GM21526 (cell line): ENCODE measurements at regions not wholly inside any gene's neighbourhood (a gene's known extent, or its start where the extent isn't known, plus 50 kb on each side); places are given as distances from the start of the nearest gene placed in this dataset.

Experiments used
- ATAC-seq: cut with Tn5 transposase; IDR thresholded peaks from one replicate; pipeline ENCODE4 v1.9.1; 2021; ENCODE audit warnings: moderate library complexity; ENCODE audit not compliant: unreplicated experiment, low FRiP score

- no peak for ATAC-seq
Observed at GRCh38 chr21:16768096-16768495, 744.7 kb upstream of the CXADR start.

DNA sequence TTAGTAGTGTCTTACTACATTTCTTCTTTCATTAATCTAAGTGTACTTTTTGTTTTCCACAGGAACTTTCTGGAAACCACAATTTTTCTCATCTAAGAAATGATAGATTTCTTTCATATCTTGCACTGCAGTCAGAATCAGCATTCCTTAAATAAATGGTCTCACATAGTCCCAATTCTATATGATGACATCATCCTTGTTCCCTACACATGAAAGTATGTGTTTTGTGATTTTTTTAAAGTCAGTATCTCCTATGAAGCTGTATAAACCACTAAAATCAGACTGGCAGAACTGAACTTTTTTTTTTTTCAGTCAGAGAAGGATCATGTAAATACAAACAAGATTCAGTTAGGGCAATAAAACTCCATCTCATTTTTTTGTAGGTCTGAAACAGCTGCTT, 742.6 kb upstream of the CXADR start:
- no peak for ATAC-seq

GRCh38 chr21:16773206-16773605, 739.6 kb upstream of the CXADR start:
- ATAC-seq: no peak

GRCh38 chr21:16775076-16775475, 737.8 kb upstream of the CXADR start:
- no peak for ATAC-seq

- ATAC-seq: no peak
Observed at GRCh38 chr21:16777041-16777720, 735.7 kb upstream of the CXADR start.

GRCh38 chr21:16788584-16788983, 724.3 kb upstream of the CXADR start:
- ATAC-seq: no peak

DNA sequence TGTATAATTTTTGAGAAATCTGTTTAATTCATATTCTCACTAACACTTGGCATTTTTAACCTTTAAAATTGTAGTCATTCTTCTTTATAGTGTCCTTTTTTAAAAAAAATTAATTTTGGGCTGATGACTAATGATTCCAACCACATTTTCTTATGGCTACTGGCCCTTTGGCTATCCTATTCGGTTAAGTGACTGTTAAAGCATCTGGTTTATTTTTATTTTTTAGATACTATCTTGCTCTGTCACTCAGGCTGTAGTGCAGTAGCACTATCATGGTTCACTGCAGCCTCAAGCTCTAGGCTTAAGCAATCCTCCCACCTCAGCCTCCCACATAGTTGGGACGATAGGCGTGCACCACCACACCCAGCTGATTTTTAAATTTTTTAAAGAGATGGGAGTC, 723.2 kb upstream of the CXADR start:
- ATAC-seq: no peak

- ATAC-seq: no peak
Observed at GRCh38 chr21:16792101-16792500, 720.7 kb upstream of the CXADR start.

DNA sequence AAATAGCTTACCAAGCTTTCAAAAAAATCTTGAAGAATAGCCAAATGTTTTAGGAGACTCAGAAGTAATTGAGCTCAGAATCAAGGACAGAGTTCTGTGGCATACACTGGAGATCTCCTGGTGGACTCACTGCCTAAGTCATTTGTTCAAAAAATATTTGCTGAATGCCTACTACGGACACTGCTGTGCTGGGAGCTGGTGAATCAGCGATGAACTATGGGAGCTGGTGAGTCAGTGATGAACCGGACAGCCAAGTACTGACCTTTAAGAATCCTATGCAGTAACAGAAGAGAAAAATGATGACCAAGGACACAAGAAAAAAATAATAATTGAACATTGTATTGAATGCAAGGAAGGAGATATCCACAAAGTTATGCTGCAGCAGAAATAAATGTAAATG, 717.9 kb upstream of the CXADR start:
- ATAC-seq: no peak

DNA sequence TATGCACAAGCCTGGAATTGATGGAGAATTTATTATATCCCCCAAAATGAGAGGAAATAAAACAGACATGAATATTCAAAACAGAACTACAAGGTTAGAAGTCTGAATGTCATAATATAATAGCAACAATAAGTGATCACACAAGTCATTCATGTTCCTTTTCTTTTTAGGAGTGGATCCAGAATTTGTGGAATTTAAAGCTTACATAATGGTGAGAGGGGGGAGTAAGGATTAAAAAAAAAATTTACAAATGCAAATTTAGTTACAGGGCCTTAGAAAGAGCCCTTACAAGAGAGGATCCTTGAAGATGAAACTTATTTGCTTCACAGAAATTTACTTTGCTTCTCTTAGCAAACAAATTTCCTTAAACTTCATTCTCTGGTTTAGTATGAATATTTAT, 716.1 kb upstream of the CXADR start:
- no peak for ATAC-seq

- no peak for ATAC-seq
Observed at GRCh38 chr21:16797540-16797939, 715.3 kb upstream of the CXADR start.

GRCh38 chr21:16797966-16798365, 714.9 kb upstream of the CXADR start:
- no peak for ATAC-seq

DNA sequence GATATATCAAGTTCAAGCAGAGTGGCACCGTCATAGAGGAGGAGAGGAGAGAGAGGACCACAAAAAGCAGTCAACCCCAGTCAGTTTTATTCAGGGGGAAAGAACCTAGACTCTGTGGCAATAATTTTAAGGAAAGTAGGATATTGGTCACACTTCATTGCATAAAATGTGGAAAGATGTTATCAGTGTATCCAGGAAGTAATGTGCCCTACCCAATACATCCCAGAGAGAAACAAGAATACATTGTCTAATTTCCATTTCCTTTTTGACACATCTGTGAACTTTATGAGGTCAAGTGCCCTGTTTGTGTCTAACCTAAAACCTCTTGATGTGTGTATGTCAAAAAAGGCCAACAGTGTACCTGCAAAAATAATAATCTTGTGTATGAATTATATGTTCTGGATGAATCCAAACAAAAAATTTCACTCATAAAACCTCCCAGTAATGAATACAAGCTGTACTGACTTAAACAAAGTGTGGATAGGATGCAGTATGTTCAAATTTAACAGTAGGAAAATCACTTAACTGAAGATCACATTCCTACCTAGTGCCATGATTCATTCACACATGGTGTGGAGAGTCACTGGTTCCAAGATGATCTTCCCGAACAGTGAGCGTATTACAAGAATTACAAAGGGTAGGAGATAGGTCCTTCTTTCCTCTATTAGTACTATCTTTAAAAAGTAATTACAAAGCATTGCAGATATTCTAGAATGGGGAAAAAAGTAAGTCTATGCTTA, 712.1 kb upstream of the CXADR start:
- no peak for ATAC-seq

DNA sequence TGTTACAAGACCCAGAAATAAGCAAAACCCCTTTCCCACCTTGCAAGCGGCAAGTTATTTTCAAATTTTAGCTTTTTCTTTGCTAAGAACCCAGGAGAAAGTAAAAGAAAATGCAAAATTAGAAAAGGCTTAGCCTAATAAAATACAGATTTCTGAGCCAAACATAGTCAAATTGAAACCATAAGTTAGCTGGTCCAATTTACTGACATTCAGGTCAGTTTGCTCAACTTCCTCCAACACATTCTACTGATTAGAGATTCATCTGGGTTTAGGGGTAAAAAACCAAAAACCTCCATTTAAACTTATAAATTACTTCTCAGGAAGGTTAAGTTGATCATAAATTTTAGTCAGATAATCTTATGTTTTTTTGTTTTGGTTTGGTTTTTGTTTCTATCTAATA, 701.8 kb upstream of the CXADR start:
- no peak for ATAC-seq

- no peak for ATAC-seq
Observed at GRCh38 chr21:16811970-16812369, 700.9 kb upstream of the CXADR start.

GRCh38 chr21:16815243-16815642, 697.6 kb upstream of the CXADR start:
- no peak for ATAC-seq

DNA sequence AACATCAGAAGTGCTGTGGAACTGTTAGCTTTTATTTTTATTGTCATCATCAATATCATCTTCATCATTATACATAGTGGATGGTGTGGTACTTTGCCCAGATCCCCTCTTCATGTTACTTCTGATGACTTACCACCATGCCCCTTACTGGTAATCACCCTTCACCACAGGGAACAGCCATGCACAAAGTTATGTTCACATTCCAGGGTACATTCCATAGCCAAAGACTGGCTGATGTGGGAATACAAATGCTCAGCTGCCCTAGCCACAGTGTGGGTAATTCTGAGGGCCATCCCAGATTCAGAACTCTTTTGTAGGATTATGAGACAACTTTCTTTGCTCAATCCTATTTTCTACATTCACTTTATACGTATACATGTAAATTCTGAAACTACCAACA, 691.3 kb upstream of the CXADR start:
- no peak for ATAC-seq

DNA sequence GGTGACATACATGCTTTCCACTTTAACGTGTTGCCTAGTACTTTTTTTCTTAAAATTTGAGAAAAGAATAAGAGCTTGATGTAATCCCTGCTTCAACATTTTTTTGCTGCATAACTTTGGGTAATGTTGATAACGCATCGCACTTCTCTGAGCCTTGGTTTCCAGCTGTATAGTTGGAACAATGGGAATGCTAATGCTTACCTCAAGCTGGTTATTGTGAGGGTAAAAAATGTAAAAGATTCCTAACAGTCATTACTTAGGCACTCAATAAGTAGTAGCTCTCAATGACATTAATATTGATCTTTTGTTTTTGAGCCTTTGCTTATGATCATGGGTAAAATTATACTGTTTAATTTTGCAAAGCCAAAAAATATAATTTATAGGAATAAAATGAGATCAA, 683.3 kb upstream of the CXADR start:
- no peak for ATAC-seq

- no peak for ATAC-seq
Observed at GRCh38 chr21:16832791-16833190, 680.1 kb upstream of the CXADR start.

- ATAC-seq: no peak
Observed at GRCh38 chr21:16834791-16835190, 678.1 kb upstream of the CXADR start.

- no peak for ATAC-seq
Observed at GRCh38 chr21:16837321-16837720, 675.5 kb upstream of the CXADR start.

DNA sequence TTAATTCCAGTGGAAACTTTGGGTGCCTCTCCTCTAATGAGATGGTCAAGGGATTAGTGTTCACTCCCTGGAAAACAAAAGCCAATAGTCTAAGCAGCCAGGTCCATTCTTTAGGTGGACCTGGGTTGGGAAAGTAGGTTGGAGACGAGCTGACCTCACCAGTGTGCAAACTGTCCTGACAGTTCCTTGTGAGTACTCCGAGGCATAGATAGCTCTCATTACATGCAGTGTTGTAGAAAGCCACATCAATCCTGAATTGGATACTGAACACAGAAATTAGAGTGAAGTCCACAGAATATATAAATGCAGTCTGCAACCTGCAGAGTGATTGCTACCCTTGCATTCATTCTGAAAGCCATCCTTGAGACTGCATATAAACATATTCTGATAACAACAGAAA, 675.1 kb upstream of the CXADR start:
- no peak for ATAC-seq
